Activated naive CD4-positive, alpha-beta T cell treated with anti-CD3 and anti-CD28 coated beads, Interleukin-2, amount 50 U/mL, for 16 hours (primary cell): ENCODE measurements at regions not wholly inside any gene's neighbourhood (a gene's known extent, or its start where the extent isn't known, plus 50 kb on each side); places are given as distances from the start of the nearest gene placed in this dataset.

Experiments
- DNase-seq: peaks from one replicate; pipeline ENCODE4 v3.0.0-alpha.2; 2020

DNA sequence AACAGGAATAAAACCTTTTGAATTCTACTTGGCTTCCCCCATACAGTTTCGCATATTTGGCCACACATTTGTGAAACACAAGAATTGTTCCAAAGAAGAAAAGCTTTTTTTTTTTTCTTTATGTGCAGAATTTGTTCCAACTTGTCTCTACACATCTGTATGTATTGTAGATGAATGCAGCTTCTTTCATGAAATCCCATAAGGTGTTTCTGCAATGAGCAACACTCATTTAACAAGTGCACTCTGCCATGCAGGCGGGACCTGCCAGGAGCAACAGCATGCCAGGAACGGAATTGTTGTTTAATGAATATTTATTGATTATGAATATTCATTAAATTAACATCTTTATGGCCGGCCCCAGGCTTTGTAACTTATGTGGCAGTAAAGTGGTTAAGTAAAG lies 1075.0 kb downstream of the TTLL7 start:
- DNase-seq: no peak

DNA sequence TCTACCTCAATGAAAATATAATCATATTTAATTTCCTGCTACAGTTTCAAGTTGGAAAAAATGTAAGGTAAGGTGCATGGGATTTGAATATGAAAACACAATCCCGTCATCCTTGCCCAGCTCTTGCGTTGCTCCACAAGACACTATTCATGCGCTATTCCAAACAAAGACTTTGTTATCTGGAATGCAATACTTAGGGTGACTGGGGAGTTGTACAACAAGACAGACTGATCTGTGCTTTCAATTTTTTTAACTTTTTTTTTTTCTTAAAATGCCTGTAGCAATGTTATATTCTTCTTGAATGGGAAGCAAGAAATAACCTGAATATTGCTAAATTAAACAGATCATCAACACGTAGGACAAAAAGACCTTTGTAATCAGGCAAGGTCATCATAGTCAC lies 1077.2 kb downstream of the TTLL7 start:
- no peak for DNase-seq

DNA sequence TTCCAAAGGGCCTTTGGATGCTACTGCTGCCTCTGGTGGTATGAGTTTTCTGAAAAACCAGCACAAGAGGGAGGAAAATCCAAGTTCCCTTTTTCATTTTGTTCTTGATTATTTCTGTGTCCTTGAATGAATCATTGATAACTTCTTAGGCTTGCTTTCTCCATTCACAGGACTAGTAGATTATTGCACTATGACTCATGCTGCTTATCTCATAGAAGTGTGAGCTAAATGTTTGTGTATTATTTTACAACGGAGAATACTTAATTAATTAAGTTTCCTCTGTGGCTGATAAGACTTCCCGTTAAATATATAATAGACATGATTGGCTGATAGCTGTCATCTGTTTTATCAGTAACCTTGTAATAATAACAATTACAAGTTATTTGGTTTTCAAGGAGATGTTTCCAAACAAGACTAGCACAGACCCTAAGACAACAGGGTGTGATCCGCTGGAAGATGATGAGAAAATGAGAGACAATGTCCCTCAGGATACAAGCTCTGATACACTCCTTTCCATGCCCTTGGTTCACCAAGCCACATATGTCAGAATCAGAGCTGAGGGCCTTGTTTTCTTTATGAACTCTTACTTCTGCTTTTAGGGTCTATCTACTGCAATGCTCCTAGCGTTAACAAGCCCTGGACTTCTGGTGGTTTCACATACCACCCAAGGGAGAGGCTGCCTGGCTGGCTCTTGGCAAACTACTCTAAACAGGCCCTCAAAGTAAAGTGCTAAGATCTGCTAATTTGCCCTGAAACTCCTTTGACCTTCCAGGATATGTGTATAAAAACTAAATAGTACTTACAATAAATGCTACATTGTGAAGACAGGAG lies 1078.3 kb downstream of the TTLL7 start:
- no peak for DNase-seq

DNA sequence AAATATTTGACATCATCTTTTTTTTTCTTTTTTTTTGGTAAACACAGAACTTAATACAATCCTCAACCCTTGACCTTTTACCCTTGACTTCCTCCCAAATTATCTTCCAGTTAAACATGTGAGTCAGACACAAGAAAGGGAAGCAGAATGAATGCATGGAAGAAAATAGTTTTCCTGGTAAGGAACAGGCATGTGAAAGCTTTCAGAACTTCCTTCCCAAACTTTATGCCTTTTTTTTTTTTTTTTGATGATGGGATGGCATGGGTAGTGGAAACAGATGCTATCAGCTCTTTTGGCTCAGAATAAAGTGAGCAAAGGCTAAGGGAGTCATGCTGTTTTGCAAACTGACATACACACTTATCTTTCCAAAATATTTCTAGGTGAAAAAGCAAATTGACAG lies 1079.1 kb downstream of the TTLL7 start:
- no peak for DNase-seq

DNA sequence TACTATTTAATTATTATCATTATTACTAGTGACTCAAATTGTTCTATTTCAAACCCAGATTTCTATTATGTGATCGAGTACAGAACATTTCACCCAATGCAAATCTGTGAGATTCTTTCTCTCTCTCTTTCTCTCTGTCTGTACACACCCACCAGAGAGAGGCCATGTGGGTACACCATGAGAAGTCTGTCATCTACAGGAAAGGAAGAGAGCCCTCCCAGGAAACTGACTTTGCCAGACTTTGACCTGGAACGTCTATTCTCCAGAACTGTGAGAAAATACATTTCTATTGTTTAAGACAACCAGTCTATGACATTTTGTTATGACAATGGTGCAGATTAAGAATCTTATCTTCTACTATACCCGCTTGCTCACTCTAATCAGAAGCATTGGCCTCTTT lies 1091.6 kb downstream of the TTLL7 start:
- DNase-seq: no peak

DNA sequence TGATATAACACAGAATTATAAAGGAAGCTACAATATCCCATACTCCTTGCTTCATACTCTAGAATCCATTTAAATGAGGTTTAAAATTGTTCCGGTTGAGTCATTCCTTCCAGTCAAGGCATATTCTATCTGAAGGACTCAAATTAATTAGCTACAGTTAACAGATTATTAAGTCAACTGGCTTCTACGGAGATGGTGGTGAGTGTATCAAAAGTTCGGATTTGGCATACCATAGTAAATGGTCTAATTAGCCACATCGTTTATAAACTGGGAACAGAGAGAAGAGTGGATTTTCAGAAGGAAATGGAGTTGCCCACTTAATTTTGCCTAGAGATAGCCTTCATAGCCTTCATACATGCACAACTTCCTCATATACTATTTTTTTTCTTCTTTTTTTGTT lies 1095.3 kb downstream of the TTLL7 start:
- no peak for DNase-seq

DNA sequence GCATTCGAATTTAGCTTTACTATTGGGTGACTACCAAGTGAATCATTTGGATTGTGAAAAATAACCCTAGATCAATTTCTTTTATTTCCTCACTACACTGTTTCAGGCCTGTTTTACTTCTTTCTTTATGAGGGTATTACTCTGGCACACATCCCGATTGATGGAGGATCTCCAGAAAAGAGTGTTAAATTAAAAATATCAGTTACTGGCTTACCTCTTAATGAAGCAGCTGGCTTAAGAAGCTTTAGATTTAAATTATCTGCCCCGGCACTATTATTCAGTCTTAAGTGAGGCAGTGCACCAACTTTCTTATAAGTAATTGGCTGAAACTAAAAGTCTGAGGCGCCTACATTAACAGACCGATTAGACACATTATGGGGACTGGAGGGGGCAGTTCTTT lies 1097.4 kb downstream of the TTLL7 start:
- DNase-seq: no peak

DNA sequence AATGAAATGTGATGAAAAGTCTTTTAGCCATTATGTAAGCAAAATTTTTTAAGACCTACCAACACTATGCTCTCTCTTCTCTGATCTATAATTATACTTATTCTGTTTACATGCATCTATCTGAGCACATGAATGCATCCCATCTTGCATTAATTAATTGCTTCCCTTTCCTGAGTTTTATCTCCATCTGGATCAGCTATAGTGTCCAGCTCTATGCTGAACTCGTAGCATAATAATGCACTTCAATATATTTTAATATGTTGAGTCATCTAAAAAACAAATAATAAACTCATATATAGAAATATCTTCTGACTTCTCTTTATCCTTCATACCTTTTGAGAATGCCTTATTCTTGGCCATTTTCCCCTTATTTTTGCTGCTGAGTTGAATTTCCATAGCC lies 1097.8 kb downstream of the TTLL7 start:
- DNase-seq: no peak

DNA sequence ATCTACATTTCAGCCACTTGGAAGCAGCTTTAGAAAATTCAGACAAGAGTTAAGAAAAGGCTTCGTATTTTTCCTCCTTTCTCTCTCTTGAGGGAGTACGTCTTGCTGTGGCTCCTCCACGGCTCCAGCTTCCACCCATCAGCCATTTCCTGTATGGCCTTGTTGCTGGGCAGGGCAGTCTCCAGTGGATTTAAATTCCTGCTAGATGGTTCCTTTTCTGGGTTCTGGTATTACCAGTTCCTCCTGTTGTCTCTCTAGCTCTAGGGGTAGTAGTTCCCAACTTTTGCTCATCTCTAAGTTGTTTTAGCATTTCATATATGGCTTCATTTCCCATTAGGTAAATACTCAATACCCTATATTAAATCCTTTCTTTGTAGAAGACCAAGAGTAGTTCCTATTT lies 1098.3 kb downstream of the ADGRL2 start:
- no peak for DNase-seq

DNA sequence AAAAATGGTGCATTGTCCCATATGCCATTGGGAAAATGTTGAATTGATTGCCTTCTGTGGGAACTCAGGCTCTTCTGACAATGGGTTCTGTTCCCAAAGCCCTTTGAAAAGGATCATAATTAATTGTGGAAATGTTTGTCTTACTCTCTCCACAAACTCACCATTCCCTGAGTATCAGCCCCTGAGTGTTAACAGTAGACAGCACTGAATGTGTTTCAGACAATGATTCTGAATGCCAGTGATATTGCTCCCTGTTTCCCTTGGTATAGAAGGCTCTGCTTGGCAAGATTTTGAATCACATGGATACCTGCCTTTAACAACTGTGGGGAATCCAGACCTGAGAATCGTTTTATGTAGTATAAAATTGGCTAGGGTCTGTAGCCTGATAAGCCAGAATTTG lies 1096.8 kb downstream of the ADGRL2 start:
- DNase-seq: no peak

DNA sequence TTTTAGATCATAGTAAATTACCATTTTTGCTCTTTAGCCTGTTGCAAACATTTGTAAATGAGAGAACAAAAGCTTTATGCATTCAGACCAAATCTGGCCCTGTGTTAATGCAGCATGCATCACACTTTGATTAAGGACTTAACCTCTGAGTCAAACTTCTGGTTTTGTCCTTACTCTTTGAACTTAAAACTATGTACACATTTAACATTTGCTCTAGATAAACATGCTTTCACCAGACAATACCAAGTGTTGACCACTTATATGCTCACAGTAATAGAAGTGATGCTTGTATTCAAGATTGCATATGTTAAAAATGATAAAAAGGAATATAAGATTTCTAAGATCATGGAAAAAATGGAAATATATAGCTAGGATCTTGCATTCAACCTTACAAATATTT lies 1095.3 kb downstream of the ADGRL2 start:
- DNase-seq: no peak

DNA sequence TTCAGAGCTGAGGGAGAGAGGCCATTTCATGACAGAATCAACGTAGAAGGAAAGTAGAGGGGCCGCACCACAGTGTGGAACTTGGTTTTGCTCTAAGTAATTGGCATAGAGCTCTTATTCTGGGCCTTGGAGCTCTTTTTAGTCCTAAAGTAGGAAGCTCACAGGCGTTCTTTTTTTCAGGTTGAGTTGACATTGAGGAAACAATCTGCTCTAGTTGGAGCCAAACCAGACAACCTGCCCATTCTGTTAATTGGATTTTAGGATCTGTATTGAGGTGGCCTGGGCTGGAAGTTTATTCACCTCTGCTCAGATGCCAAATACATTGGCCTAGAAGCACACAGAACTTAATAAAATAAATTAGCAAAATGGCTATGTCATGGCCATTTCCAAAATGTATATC lies 1093.9 kb downstream of the ADGRL2 start:
- no peak for DNase-seq

DNA sequence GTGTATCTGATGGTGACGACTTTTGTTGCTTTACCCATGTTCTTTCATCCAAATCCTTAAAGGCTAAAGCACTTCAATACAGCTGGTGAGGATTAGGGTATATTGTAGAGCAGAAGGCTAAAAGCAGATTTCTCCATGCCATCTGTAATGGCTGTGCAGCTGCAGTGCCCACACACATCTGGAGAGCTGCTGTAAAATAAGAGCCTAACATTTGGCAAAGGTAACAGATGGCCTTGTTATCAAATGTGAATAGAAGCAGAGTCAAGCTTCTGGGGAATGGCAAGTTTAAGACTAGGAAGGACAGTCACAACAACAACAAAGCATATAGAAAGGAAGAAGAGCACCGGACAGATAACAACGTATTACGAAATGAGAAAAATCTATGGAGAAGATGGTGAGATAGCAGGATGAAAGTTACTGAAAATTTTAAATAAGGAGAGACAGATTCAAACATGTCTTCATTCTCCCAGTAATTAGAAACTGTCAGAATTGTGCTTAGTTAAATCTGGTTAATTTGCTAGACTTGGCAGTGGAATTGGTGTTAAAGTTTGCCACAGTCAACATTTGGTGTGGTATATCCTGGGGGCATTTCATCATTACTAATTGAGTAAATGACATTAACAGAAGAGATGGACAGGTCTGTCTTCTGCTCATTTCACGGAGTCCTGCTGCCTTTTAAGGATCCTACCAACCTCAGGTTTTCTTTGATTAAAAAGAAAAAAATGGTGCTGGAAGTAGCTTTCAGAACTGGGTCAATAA lies 1093.2 kb downstream of the ADGRL2 start:
- DNase-seq: no peak

DNA sequence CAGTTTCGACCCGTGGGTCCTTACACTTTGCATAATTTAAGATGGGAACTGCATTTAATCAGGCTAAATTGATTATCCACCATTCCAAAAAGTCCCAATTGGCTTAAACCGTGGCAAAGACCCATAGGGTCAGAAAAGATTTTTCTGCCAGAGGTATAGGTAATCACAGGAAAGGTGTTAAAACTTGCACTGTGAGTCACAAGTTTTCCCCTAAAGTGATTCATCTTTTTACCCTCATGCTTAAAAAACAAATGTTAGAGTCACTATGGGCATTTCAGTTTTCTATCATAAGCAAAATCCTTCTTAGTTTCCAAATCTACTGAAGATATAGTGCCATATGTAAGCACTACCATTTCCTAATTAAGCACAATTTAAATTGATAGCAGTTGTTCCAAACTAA lies 1079.8 kb downstream of the ADGRL2 start:
- no peak for DNase-seq

DNA sequence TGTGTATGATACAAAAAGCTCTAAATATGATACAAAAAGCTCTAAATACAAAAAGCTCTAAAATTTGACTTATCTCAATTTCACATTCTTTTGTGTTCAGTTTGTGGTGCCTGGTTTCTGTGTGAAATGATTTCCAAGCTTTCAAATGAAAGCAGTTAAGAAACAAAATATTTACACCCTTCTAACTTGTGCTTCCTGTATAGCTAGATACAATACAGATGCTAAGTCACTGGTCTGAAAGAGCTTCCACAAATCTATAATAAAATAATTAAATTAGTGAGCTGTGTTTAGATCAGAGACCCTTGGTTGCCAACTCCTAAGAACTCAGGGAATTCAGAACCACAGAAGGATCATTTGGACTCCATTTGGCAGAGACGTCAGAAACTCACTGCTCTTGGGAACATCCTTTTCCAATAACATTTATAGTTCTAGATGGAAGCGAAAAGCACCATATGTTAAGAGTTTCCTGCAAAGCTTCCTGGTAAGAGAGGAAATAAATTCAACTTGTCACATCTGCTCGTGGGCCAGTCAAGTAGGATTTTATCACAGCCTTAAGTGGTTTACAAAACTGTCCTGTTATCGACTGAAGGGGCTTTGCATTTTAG lies 1079.1 kb downstream of the ADGRL2 start:
- no peak for DNase-seq

DNA sequence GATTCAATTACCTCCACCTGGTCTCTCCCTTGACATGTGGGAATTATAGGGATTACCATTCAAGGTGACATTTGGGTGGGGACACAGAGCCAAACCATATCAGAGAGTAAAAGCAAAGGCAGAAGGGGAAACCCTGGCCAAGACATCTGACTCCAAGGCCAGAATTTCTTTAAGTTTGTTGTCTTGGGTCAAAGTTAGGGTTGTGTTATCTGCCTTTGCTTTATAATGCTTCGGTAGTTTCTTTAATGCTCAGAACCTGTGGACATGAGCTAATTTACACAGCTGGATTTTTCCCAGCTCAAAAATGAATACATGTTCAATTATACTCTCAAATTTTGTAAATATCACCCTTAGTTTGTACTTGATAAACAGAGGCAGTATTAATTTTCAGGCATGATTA lies 1074.4 kb downstream of the ADGRL2 start:
- DNase-seq: no peak

DNA sequence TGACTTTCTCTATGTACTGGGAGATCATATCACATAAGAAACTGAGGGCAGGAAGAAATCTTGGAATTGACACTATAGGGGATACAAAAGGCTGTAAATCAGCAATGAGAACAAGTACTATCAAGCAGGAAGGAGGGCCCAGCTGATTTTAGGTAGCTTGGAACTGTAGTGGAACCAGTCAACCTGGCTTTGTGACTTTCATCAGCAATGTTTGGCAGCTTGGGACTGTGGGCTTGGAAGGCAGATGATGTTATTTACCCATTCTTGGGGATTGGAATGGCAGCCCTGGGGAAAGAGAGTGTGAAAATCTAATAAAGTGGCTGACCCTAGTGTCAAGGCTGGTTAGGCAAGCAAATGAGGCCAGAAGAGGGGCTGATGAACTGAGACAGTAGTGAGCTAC lies 1073.3 kb downstream of the ADGRL2 start:
- no peak for DNase-seq

DNA sequence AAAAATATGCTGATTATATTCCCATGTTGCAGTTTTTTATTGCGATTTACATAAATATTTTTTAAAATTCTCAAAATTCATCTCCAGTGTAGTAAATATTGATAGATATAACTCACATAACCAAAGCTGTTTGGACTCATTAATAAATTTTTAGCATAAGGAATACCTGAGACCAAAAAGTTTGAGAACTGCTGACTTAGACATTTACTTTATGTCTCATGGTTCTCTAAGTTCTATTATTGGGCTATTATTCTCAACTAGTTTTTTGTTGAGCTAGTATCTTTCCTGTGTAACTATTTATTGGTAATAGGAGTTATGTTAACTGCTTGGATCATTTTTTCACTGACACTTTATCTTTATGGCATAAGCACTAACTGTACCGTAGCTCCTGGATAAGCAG lies 1069.6 kb downstream of the ADGRL2 start:
- DNase-seq: no peak

DNA sequence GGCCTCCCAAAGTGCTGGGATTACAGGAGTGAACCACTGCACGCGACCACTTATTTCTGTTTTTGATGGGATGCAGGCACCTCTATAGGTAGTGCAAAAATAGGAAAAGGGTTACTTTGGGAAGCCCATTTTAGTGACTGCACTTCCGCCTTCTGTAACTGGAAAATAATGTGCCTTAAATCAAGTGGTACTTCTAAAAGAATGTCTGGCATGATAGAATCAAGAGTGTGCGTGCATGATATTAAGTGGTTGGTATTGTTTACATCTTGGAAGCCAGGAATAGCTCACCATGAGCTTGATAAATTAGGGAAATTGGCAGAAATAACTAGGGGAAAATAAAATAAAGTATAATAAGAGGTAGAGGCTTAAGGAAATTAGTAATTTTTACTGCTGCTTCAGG lies 1067.0 kb downstream of the ADGRL2 start:
- DNase-seq: no peak

DNA sequence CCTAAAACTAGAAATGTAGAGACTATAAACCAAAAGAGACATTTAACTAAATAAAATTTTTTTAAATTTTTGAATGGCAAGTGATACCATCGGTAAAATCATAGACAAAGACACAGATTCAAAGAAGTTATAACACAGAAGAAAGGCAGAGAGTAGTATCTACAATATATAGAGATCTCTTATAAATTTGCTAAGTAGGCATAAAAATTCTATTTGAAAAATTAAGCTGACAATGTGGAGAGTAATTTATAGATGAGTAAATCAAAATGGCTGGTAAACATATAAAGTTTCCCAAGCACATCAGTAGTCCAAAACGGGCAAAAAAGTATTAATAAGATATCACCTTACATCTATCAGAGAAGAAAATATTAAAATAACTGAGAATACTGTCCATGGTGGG lies 1061.0 kb downstream of the ADGRL2 start:
- DNase-seq: no peak

DNA sequence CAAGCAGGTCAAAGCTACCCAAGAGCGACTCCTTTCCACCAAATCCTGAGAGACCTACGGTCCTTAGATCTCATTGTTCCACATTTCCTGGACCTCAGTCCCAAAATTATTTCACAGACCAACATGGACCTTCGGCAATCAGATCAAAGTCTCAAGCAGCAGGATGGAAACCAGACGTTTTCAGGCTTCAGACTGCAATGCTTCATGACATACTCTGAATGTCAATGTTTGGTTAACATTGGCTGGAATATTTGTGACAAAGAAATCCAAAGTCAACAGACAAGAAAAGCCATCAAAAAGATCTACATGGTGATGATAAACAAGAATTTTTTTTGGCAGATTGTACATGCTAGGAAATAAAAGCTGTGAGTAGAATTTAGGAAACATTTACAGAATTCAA lies 1057.3 kb downstream of the ADGRL2 start:
- no peak for DNase-seq

DNA sequence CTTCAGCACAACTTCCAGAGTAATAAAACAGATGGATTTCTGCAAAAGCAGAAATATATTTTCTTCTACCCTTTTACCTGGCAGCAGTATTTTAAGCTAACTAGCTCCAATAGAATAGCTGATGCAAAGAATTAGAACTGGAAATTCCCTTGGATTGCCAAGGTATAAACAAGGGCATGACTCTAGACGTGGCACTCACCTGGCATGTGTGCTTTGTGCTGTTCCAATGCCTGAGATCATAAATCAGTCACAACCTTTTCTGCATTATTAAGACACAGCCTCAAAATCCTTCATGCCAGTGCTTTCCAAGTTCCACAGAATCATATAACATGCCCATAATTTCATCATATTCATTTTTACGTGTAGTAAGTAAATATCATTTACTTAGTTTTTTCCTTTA lies 1048.7 kb downstream of the ADGRL2 start:
- no peak for DNase-seq

DNA sequence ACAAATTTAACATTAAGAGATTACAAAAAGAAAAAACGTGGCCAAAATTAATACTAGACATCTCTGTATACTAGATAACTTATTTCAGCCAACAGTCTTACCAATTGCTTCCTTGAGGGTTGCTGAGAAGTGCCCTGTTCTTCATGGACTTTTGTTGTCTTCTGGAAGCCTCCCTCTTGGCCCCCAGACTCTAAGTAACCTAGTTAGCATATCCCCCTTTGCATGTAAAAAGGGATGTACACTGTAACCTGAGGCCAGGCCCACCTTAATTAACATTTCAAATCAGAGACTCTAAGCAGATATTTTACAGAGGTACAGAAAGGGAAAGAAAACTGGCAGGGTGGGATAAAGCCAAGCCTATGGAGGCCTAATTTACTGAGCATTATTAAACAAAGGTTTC lies 1047.3 kb downstream of the ADGRL2 start:
- no peak for DNase-seq

DNA sequence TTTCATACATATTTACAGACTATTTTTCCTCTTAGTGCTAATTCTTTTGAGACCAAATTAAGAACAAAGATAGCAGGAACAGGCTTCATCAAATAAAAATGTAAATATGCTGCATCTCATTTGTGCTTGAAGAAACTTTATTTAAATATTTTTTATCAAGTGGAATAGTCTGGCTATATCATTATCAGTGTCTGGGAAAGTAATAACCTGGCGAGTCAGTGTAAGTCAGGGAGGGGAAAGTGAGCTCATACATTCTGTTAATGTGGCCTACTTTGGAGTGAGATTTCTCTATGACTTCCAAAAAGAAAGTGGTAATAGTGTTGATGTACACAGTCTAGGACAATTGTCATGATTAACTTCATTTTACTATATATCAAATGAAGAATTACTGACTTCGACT lies 1045.1 kb downstream of the ADGRL2 start:
- no peak for DNase-seq
